RKO (cell line): ENCODE measurements at regions not wholly inside any gene's neighbourhood (a gene's known extent, or its start where the extent isn't known, plus 50 kb on each side); places are given as distances from the start of the nearest gene placed in this dataset.

Experiments
- DNase-seq: peaks from one replicate; pipeline ENCODE4 v3.0.0-alpha.2; 2016; ENCODE audit warnings: low spot score

DNA sequence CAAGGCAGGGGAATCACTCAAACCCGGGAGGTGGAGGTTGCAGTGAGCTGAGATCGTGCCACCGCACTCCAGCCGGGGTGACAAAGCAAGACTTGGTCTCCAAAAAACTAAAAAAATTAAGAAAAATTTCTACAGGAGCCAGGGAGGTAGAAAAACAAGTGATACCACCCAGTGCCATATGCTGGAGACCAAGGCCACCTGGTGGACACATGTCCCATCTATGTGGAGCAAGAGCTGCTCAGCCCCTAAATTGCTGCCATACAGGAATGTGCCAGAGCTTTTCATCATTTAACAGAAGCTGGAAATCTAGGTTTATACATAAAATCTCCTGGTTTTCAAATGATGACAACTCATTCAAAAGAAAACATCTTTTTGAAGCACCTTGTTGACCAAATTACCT, 61.4 kb upstream of the ELK3 start:
- DNase-seq = no peak

DNA sequence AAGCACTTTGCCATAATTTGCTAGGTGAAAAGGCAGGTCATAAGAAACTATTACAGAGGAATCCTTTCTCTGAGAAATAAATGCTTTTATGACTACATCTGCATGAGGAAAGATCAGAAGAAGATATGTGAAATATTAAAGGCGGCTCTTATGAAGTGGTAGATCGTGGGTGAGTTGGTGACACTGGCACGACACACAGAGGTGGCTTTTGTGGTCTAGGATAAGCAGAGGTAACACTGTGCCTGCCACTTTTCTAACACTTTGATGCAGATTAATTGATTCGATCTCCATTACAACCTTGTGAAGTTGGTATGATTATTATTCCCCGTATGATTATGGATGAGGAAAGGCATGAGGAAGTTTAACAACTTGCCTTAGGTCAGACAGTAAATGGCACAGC, 60.0 kb upstream of the ELK3 start:
- no peak for DNase-seq

DNA sequence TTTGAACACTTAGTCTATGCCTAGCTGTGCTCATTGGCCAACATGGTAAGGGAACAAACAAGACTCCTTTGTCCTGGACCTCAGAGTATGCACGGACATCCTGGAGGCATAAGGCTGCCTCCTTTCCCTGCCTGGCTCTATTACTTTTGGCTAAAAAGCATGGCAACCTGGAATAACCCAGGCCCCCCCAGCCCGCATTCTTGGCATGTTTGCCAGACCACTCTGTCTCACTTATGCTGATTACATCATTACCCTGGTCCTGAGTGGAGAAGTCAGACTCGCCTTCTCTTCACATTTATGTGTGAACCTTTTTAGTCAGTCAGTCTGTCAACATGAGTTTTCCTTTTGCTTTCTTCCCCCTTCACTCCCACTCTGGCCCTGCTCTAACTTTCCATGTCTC, 58.0 kb upstream of the ELK3 start:
- DNase-seq = no peak

DNA sequence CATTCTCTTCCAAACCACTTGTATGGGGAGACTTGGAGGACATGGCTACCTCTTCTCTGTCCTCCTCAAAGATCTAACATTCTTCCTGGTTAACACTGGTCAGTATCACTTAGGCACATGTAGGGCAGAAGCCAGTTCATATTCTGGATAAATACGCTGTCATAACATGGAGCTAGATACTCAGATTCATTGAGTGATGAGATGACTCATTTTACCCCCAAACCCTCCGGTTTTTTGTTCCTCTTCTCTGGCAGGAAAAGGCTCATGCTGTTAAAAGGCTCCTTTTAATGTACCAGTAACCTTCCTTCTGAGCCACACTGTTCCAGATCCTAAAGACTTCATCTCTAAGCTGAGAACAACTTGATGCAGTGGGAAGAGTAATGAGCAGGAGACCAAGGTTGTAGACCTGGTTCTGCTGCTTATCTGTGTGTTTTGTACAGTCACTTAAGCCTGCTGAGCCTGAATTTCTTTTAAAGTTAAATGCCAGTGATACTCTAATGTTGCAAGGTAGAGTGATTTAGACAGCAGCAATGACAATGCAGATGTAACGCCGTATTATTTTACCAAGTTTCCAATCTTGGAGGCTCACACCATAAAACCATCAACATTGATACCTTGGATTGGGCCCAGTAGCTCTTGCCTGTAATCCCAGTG, 57.3 kb upstream of the ELK3 start:
- no peak for DNase-seq

DNA sequence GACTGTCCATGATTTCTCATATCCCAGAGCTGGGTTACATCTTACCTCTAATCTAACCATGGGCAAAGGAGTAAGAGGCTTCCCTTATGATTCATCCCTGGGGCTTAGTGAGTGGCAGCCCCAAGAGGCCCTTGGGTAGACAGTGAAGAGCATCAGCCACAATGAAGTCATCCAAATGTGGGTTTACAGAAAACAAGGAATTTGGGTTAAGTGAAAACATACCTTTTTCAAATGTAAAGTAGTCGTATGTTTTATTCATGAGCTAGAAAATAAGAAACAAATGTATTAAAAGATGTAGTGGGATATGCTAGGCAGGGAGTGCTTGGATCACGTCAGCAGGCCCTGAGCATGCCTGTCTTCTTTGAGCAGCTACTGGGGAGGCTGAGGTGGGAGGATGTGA, 54.0 kb upstream of the ELK3 start:
- peak; percentile 27 for DNase-seq

DNA sequence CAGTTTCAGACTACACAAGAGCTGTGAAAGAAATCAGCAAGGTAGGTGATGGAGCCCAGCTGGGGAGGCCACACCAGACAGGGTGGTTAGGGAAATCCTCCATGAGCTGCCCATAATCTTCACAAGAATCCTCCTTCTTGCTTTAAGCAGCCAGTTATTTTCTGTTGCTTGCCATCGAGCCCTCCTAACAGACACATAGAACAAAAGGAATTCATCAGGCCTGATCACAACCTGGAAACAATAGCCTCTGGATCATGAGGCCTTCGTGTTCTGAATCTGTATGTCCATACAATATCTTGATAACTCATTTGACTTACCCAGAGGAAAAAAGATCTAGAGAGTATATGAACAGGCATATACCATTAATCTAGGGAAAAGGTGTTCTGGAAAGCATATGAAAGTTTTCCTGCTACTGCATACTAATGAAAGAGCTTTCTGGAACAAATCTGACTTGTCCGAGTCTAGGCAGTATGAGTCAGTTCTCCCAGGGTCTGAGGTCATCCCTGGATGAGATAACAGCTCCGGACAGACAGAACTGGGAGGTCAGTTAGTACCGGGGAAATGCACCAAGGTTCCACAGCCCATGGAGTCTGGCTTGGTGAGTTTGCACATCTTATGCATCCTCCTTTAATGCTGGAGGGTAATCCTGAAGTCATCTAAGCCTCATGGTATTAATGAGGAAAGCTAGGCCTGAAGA, 52.8 kb upstream of the ELK3 start:
- DNase-seq = peak; percentile 42

DNA sequence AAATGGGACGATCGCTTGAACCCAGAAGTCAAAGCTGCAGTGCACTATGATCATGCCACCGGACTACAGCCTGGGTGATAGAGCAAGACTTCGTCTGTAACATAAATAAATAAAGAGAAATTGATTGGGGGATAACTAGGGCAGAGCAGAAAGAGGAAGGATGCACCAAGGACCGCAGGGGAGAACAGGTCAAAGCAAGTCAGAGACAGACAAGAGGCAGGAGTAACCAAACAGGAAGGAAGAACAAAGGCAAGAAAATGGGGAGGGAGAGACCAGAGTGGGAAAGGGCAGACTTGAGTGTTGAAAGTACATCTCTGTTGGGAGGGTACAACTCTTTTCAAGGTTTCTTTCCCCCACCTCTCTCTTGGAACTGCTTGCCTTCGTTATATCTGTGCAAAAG, 50.8 kb upstream of the ELK3 start:
- DNase-seq = no peak

DNA sequence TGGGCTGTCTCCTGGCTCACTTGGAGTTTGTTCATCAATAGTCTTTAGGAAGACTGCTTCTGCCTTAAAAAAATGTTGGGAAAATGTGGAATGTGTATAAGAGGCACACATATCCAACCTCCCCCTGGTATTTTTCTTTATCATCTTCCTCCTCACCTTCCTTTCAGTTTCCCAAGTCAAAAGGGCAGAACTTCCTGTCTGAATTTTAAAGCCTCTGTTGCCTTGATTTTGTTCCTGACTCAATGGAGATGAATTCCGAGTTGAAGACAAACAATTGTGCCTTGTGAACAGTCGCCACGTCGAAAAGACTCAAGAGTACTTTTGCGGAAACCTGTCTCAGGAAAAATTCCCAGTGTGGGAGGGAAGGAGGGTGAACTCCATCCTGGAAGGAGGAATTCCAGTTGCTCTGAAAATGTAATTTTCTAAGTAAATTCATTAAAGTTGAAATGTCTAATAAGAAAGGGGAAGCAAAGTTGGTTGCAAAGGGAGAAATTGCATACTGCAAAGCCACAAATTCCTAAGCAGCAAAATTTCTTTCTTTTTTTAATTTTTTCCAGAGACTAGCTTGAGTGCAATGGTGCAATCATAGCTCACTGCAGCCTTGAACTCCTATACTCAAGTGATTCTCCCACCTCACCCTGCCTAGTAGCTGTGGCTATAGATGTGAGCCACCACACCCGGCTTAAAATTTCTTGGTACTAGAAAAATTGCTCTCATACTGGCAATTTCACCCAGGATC, 50.2 kb upstream of the ELK3 start:
- no peak for DNase-seq
